Neutrophil (primary cell): ENCODE measurements at regions not wholly inside any gene's neighbourhood (a gene's known extent, or its start where the extent isn't known, plus 50 kb on each side); places are given as distances from the start of the nearest gene placed in this dataset.
"Not testable (repeated sequence)": the region's sequence is repeated elsewhere in the genome, so short reads cannot be mapped to it uniquely, and the experiment has no call there.

Experiments
- H3K27ac ChIP-seq: fragments of 200-600 bp; sonication (generic); 2 replicates; pipeline ENCODE4 v1.5.1; 2016; ENCODE audit warnings: mild to moderate bottlenecking, moderate library complexity
- H3K27me3 ChIP-seq: fragments of 200-600 bp; sonication (generic); 2 replicates; pipeline ENCODE4 v1.6.0; 2016; ENCODE audit warnings: mild to moderate bottlenecking
- H3K36me3 ChIP-seq: fragments of 200-600 bp; sonication (generic); 2 replicates; pipeline ENCODE4 v1.5.1; 2017
- H3K4me1 ChIP-seq, 2 experiments: fragments of 200-600 bp in 1 of 2; sonication (generic) in 1 of 2; 1 replicate in 1 of 2; 2 replicates in 1 of 2; pipeline versions ENCODE4 v1.5.1 to v1.6.1; 2013 to 2016; ENCODE audit warnings: low read depth in 1 of 2, low read length in 1 of 2, mild to moderate bottlenecking in 1 of 2, moderate library complexity in 1 of 2; ENCODE audit not compliant: control insufficient read depth in 1 of 2, insufficient read depth in 1 of 2
- H3K4me3 ChIP-seq, 2 experiments: fragments of 200-600 bp in 1 of 2; sonication (generic) in 1 of 2; 1 replicate in 1 of 2; 2 replicates in 1 of 2; pipeline ENCODE4 v1.5.1; 2013 to 2016; ENCODE audit warnings: low read depth in 1 of 2, low read length in 1 of 2, mild to moderate bottlenecking in 1 of 2, moderate library complexity in 1 of 2
- H3K9me3 ChIP-seq: fragments of 200-600 bp; sonication (generic); 2 replicates; pipeline ENCODE4 v1.5.1; 2016
- TF ChIP-seq, protein P1 (sequence below): fragments of 200-600 bp; sonication (generic); IDR thresholded peaks from 2 replicates; pipeline ENCODE4 v1.5.1; 2016; ENCODE audit warnings: antibody characterized with exemption

DNA sequence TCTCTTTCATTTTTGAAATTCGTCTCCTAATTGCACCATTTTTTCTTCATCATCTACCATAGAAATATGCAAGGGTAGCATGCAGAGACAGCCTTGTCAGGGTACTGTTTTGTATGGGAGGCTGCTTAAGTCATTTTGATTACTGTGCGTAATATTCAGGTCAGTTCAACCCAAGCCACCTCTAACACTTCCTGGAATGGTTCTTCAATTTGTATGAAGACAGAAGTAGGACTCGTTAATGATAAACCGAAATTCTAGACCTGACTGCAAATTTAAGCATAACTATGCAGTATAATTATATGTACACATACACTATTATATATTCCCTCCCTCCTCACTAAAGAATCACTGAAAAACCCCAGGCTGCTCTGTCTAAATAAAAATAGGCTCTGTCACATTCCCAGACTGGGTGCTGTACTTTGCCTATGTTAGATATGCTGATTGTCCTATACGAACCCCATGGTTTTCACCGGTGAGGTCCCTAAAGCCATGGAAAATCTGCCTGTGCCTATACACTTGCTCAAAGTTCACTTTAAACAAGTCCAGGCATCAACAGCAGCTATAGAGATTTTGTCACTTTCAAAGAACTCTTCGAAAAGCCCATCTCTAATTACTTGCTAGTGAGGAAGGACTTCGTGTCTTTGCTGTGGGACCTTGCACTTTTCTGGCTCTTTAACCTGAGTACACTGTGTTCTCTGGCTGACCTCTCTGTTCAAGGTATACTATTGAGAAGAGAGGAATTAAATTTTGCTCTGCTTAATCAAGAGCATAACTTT is 352.1 kb upstream of the CD180 start:
- Histone ChIP-seq H3K27ac (no peak overlapping the region), H3K27me3 (no peaks in the 10 kb centered on the region), H3K9me3 (no peaks in the 10 kb centered on the region), H3K36me3 (no peaks in the 10 kb centered on the region), H3K4me3 (no peak overlapping the region), H3K4me1 (no peaks in the 10 kb centered on the region)
- TF ChIP-seq, protein P1, sequence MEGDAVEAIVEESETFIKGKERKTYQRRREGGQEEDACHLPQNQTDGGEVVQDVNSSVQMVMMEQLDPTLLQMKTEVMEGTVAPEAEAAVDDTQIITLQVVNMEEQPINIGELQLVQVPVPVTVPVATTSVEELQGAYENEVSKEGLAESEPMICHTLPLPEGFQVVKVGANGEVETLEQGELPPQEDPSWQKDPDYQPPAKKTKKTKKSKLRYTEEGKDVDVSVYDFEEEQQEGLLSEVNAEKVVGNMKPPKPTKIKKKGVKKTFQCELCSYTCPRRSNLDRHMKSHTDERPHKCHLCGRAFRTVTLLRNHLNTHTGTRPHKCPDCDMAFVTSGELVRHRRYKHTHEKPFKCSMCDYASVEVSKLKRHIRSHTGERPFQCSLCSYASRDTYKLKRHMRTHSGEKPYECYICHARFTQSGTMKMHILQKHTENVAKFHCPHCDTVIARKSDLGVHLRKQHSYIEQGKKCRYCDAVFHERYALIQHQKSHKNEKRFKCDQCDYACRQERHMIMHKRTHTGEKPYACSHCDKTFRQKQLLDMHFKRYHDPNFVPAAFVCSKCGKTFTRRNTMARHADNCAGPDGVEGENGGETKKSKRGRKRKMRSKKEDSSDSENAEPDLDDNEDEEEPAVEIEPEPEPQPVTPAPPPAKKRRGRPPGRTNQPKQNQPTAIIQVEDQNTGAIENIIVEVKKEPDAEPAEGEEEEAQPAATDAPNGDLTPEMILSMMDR, result no peak

DNA sequence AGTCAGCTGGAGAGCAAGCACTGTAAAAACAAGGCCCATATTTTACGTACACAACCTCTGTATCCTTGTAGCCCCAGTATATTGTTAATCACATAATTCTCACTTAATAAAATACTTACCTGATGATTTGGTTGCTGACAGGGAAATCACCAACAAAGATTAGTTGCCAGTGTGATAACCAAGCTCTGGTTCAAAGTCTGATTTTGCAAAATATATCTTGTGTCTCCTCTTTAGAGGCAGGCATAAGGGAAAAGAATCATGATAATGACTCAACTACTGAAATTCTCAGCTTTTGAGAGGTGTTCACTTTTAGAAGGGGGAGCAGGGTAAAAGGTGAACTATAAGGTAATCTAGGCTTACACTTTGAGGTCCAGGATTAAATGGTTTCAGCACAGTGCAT is 351.1 kb upstream of the CD180 start:
- no peaks in the 10 kb centered on the region for H3K36me3 ChIP-seq

DNA sequence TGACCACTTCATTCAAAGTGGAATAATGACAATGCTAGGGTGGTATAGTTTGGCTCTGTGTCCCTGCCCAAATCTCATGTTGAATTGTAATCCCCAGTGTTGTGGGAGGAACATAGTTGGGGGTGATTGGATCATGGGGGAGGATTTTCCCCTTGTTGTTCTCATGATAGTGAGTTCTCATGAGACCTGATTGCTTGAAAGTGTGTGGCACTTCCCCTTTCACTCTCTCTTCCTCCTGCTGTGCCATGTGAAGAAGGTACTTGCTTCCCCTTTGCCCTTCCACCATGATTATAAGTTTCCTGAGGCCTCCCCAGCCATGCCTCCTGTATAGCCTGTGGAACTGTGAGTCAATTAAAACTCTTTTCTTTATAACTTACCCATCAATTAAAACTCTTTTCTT is 348.3 kb upstream of the CD180 start:
- not testable (repeated sequence) for H3K36me3 ChIP-seq, H3K4me1 ChIP-seq, H3K27ac ChIP-seq, H3K27me3 ChIP-seq, H3K9me3 ChIP-seq, H3K4me3 ChIP-seq

More for the DNA sequence above, 351.1 kb upstream of the CD180 start:
- no peaks in the 10 kb centered on the region for H3K9me3 ChIP-seq
- TF ChIP-seq, protein P1, result no peak
- H3K27ac ChIP-seq, result no peak overlapping the region
- H3K4me3 ChIP-seq, result no peak overlapping the region
- H3K27me3 ChIP-seq, result no peaks in the 10 kb centered on the region
- no peaks in the 10 kb centered on the region for H3K4me1 ChIP-seq

DNA sequence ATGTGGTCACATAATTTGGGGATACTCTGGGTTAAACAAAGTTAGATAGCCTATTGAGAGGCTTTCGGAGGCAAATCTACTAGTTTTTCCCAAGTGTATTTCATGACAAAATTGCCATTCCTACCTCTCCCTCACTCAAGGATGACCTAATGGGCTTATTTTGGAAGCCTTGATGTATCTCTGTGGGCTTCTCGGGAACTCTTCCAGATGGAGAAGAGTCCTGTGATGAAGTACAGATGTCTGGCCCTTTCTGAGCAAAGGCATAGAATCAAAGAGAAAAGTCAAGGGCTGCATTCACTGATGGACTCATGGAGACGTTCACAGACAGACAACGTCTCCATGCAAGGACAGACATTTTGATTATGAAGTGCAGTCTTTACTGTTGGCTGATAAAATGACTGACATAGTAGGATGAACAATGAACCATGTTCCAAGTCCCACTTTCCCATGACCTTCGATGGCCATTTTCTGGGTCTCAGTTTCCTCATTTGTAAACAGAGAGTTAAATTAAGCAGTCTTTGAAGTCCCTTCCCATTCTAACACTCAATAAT is 347.2 kb upstream of the CD180 start:
- Histone ChIP-seq H3K4me1 (no peaks in the 10 kb centered on the region), H3K9me3 (no peaks in the 10 kb centered on the region), H3K27me3 (no peaks in the 10 kb centered on the region), H3K27ac (no peak overlapping the region), H3K36me3 (no peaks in the 10 kb centered on the region), H3K4me3 (no peak overlapping the region)
- TF ChIP-seq, protein P1, result no peak

DNA sequence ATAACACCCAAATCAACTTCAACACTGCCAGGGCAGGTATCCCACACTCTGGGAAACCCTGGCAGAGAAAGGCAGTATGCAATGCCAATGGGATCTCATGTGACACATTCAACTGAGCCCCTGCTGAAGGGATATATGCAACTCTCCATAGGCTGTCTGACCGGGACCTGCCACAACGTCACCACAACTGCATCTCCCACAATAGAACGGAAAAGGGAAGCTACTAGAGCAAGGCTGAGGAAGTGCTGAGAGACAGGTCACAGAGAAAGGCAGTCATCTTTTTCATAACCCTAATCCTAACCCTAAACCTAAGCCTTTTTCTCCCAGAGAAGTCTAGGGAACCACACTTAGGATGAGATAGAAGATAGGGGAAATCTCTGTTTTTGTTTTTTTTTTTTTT is 345.9 kb upstream of the CD180 start:
- H3K36me3 ChIP-seq, result no peaks in the 10 kb centered on the region
- no peak overlapping the region for H3K27ac ChIP-seq
- H3K27me3 ChIP-seq, result no peaks in the 10 kb centered on the region
- H3K4me1 ChIP-seq, result no peaks in the 10 kb centered on the region
- H3K4me3 ChIP-seq, result no peak overlapping the region
- TF ChIP-seq, protein P1, result no peak
- H3K9me3 ChIP-seq, result no peaks in the 10 kb centered on the region

DNA sequence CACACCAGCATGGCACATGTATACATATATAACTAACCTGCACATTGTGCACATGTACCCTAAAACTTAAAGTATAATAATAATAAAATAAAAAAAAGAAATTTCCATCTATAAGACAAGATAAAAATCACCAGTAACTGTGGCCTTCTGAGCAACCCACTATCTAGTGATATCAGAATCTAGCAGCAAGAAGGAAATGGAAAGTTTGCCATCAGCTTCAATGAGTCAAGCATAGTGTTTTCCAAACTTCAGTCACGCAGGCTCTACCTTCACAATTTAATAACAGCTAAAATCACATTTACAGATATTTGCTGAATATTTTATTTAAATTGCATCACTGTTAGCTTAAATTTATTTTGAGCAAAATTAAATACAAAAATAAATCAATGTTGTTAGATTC is 345.3 kb upstream of the CD180 start:
- TF ChIP-seq, protein P1, result no peak
- H3K4me3 ChIP-seq, result no peak overlapping the region
- H3K27me3 ChIP-seq, result no peaks in the 10 kb centered on the region
- no peak overlapping the region for H3K27ac ChIP-seq
- H3K36me3 ChIP-seq, result no peaks in the 10 kb centered on the region
- no peaks in the 10 kb centered on the region for H3K4me1 ChIP-seq
- H3K9me3 ChIP-seq, result no peaks in the 10 kb centered on the region
